MG63 (cell line): ENCODE measurements at regions not wholly inside any gene's neighbourhood (a gene's known extent, or its start where the extent isn't known, plus 50 kb on each side); places are given as distances from the start of the nearest gene placed in this dataset.

Source experiments
- DNase-seq: peaks from one replicate; pipeline ENCODE4 v3.0.0-alpha.2; 2020
- H3K27me3 ChIP-seq: fragments of 250-450 bp; sonication (Bioruptor Pico); 2 replicates; pipeline ENCODE4 v1.5.1; 2020; ENCODE audit warnings: mild to moderate bottlenecking, moderate library complexity
- H3K36me3 ChIP-seq: fragments of 250-450 bp; sonication (Bioruptor Pico); 2 replicates; pipeline ENCODE4 v1.5.1; 2020; ENCODE audit warnings: mild to moderate bottlenecking, moderate library complexity
- H3K4me3 ChIP-seq: fragments of 250-450 bp; sonication (Bioruptor Pico); 2 replicates; pipeline ENCODE4 v1.5.1; 2020; ENCODE audit warnings: mild to moderate bottlenecking, moderate library complexity
- H3K9me3 ChIP-seq: fragments of 250-450 bp; sonication (Bioruptor Pico); 2 replicates; pipeline ENCODE4 v1.5.1; 2020; ENCODE audit warnings: mild to moderate bottlenecking, moderate library complexity

DNA sequence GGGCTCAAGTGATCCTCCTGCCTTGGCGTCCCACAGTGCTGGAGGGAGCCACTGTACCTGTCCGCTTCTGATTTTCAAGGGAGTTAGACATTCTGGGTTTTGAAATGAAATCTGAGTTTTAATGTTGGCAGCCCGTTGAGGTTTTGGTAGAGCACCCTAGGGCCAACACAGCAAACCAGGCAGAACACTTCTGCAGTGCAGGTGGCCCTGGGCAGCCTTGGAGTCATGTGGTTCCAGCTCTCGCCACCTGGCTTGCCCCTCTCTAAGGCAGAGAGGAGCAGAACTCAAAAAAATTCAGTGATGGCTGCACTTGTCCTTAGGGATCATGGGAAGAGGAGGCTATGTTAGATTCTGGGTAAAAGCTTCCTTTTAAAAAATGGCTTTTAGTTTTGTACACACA, 74.9 kb downstream of the CLDN34 start:
- no peaks in the 10 kb centered on the region for H3K27me3 ChIP-seq
- H3K4me3 ChIP-seq = no peak overlapping the region
- no peaks in the 10 kb centered on the region for H3K9me3 ChIP-seq
- no peak for DNase-seq
- no peaks in the 10 kb centered on the region for H3K36me3 ChIP-seq

DNA sequence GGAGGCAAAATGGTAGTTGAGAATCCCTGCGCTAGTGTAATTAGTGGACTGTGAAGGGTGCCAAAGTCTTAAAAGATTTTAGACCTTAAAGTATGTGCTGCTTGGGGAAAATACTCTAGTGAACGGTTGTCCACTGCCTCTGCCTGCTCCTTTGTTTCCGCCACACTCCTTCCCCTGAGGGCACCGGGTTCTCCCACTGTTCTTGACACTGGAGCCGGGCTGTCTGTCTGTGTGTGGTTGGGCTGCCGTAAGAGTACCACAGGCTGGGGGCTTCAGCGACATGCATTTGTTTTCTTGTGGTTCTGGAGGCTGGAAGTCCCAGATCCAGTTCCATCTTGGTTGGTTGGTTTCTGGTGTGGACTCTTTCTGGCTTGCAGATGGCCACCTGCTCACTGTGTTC, 76.2 kb downstream of the CLDN34 start:
- no peak overlapping the region for H3K4me3 ChIP-seq
- no peaks in the 10 kb centered on the region for H3K36me3 ChIP-seq
- no peaks in the 10 kb centered on the region for H3K9me3 ChIP-seq
- no peaks in the 10 kb centered on the region for H3K27me3 ChIP-seq
- DNase-seq = no peak

DNA sequence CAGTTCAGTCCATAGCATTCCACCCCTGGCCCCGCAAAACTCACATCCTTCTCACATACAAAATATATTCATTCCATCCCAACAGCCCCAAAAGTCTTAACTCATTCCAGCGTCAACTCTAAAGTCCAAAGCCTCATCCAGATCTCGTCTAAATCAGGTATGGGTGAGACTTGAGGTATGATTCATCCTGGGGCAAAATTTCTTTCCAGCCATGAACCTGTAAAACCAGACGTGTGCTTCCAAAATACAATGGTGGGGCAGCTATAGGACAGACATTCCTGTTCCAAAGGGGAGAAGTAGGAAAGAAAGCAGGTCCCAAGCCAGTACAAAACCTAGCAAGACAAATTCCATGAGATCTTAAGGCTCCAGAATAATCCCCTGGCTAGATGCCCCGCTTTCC, 76.9 kb downstream of the CLDN34 start:
- no peak for DNase-seq
- H3K9me3 ChIP-seq = no peaks in the 10 kb centered on the region
- H3K36me3 ChIP-seq = no peaks in the 10 kb centered on the region
- no peak overlapping the region for H3K4me3 ChIP-seq
- no peaks in the 10 kb centered on the region for H3K27me3 ChIP-seq

DNA sequence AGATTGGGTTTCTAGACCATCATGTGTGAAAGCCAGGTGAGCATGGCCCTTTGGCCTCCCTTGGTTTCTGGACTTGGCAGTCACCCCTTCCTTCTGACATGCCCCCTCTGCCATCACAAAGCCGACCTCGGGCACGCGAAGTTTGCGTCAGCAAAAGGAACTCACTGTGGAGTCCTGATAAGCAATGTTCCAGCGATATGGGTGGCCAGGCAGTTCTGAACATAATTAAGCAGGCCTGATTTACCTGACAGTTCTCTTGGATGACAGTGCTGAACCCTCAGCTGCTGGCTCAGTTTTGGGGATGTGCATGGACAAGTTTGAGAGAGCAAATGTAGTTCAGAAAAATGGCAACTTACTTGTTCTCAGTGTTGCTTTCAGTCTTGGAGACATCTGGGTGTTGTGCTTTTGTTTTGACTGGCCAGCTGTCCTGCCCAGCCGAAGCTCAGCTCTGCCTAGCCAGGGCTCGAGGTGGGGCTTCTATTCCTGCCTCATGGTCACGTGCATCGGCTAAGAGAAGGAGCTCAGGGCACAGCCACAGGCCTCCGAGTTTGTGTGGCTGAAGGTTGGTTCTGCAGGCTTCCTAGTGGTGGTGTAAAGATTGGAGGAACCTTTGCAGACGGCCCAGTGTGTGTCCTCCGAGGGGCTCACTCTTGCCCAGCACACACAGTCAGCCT, 78.3 kb downstream of the CLDN34 start:
- Histone ChIP-seq H3K27me3 (no peaks in the 10 kb centered on the region), H3K4me3 (no peak overlapping the region), H3K9me3 (no peaks in the 10 kb centered on the region), H3K36me3 (no peaks in the 10 kb centered on the region)
- DNase-seq = no peak

DNA sequence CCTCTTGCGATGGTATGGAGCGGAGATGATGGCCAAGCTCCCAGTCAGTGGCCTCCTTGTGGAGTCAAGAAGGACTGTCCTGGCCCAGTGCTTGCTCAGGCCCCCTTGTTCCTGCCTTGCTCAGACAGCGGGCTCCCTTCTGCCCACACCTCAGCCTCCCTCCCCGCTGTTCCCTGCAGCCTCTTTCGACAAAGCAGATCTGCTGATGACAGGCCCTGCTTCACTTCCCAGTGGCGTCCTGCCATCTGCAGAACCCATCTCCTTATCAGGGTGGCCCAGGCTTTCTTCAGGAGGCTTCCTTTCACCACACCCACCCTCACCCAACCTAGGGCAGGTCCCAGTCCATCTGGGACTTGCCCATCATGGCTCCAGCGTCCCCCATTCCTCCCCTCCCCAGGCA, 80.0 kb downstream of the CLDN34 start:
- Histone ChIP-seq H3K36me3 (no peaks in the 10 kb centered on the region), H3K9me3 (no peaks in the 10 kb centered on the region), H3K27me3 (no peaks in the 10 kb centered on the region), H3K4me3 (no peak overlapping the region)
- no peak for DNase-seq

DNA sequence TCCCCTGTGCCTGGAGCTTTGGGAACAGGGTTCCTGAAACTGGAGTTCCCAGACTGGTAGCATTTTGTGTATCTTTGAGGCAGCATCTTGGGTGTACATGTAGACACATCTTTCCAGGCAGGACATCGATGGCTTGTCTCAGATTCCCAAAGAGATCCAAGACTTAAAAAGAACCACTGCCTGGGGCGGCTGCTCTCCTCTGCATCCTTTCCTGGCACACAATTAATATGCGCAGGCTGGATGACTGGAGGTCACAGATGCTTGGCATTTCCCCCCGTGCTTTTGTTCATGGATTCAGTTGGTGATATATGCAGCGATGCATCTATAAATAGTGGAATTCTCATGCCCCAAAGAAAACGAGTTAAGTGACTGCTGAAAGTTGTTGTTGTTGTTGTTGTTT, 80.5 kb downstream of the CLDN34 start:
- Histone ChIP-seq H3K9me3 (no peaks in the 10 kb centered on the region), H3K36me3 (no peaks in the 10 kb centered on the region), H3K27me3 (no peaks in the 10 kb centered on the region), H3K4me3 (no peak overlapping the region)
- no peak for DNase-seq

DNA sequence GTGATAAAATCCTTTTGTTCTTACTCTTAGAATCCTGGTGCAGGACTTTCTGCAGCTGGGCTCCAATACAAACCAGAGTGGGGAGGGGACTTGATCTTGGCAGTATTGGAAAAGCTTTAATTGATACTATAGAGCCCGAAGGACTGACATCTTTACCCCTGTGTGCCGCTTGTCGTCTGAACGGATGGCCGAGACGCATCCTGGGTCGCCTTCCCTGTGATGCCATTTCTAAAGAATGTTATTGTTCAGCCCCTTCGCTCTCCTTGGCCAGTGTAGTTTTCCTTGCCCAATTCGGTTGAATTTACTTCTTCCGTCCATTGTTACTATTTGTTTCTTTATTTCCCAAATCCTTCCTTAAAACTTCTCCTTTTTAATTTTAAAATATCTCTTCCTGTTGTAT, 80.9 kb downstream of the CLDN34 start:
- no peak overlapping the region for H3K4me3 ChIP-seq
- no peaks in the 10 kb centered on the region for H3K27me3 ChIP-seq
- DNase-seq = no peak
- no peaks in the 10 kb centered on the region for H3K9me3 ChIP-seq
- H3K36me3 ChIP-seq = no peaks in the 10 kb centered on the region

DNA sequence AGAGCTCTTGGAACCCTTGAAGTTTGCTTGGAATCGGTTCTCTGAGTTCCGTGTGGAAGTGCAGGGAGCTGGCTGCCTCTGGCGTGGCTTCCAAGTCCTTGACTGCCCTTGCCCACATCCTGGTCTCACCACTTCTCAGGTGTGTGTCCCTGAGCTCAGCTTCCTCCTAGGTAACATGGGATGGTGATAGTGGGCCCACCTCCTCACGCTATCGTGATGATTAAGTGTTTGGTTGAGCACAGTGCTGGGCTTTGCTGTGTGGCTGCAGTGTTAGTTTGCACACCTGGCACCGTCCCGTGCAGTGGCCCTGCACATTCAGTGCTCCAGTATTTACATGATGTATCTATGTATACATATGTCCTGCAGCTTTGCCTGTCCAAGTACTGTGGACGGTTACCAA, 81.5 kb downstream of the CLDN34 start:
- DNase-seq = no peak
- H3K4me3 ChIP-seq = no peak overlapping the region
- H3K36me3 ChIP-seq = no peaks in the 10 kb centered on the region
- H3K9me3 ChIP-seq = no peaks in the 10 kb centered on the region
- H3K27me3 ChIP-seq = no peaks in the 10 kb centered on the region

DNA sequence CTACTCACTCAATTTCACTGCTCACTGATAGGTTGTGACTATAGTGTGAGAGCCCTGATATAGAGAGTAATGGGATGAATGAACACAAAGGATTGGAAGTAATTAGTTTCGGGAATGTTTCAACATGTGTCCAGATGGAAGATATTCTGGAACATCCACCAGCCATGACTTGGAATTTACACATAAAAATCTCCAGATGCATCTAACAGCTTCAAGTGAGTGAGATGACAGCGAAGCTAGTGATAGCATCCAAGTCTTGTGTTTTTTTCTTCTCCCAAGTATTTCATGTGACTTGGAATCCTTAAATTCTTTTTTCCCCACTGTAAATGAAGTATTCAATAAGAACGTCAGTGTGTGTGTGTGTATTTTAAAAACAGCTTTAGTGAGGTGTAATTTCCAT, 82.1 kb downstream of the CLDN34 start:
- no peak for DNase-seq
- Histone ChIP-seq H3K9me3 (no peaks in the 10 kb centered on the region), H3K4me3 (no peak overlapping the region), H3K36me3 (no peaks in the 10 kb centered on the region), H3K27me3 (no peaks in the 10 kb centered on the region)

DNA sequence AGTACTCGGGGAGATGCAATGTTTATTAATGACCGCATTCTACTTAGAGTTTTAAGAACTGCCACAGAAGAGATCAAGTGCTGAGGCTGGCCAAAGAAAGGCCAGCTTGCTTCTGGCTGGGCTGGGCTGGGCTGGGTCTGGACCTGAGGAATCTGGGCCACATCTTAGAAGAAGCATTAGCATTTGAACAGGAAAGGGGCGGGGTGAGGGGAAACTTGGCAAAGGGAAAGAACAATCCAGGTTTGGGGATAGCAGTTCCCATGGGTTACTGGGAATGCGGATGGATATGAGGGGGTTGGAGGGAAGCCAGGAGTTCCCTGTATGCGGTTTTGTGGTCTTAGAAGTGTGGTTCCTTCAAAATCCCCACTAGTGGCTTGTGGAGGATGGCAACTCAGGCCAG, 83.3 kb downstream of the CLDN34 start:
- no peak for DNase-seq
- Histone ChIP-seq H3K27me3 (no peaks in the 10 kb centered on the region), H3K9me3 (no peaks in the 10 kb centered on the region), H3K36me3 (no peaks in the 10 kb centered on the region), H3K4me3 (no peak overlapping the region)

DNA sequence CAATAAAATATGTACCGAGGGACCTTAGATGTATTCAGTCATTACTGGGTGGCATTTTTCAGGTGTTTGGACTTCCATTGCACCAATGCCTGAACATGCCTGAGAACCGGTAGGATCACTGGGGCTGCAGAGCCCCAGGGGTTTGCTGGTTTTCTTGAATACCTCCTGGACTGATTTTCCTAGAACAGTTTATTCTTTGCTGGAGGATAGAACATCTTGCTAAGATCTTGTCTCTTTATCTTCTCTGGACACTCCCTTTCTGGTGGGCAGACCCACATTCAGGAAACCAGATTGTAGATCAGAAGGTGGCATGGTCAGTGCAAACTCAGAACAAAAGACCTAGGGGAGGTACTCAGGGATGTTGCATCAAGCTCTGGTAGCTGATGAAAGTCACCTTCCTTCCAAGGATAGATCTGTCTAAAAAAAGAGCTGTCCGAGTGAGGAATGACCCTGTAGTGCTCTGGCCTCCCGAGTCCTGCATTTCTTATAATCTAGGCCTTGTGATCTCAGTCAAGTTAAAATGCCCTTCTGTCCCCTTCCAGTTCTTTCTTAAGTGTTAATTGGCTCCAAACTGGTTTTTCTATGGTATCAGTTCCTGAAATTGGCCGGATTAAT, 84.8 kb downstream of the CLDN34 start:
- Histone ChIP-seq H3K36me3 (no peaks in the 10 kb centered on the region), H3K27me3 (no peaks in the 10 kb centered on the region), H3K4me3 (no peak overlapping the region), H3K9me3 (no peaks in the 10 kb centered on the region)
- no peak for DNase-seq

DNA sequence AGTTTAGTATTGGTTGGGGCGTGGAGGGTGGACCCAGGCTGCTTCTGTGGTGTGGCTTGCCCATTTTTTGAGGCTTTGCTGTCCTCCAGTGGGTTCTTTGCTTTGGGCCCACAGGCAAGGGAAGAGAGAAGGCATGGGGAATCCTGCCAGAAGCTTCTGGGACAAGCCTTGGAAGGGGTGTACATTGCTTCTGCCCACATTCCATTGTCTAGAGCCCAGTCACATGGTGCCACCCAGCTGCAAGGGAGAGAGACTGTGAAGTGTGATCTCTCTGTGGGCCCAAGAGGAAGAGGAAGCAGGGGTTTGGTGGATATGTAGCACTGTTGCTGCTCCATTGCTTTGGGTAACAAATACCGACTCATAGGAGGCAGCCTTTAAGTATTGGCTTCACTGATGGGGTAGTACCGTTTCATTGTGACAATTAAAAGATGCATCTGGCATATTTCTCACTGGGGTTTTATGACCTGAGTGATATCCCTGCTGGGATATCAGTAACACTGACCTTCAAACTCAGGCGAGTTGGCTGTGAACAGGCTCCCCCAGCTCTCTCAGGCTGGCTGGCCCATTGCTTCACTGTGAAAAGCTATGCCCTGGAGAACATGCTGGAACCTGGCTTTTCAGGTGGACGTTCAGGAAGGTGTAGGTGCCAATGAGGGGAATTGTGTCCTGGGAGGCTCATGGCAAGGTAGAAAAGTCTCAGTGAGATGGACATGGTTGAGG, 85.9 kb downstream of the CLDN34 start:
- Histone ChIP-seq H3K27me3 (no peaks in the 10 kb centered on the region), H3K36me3 (no peaks in the 10 kb centered on the region), H3K9me3 (no peaks in the 10 kb centered on the region), H3K4me3 (no peak overlapping the region)
- DNase-seq = peak; percentile 7

DNA sequence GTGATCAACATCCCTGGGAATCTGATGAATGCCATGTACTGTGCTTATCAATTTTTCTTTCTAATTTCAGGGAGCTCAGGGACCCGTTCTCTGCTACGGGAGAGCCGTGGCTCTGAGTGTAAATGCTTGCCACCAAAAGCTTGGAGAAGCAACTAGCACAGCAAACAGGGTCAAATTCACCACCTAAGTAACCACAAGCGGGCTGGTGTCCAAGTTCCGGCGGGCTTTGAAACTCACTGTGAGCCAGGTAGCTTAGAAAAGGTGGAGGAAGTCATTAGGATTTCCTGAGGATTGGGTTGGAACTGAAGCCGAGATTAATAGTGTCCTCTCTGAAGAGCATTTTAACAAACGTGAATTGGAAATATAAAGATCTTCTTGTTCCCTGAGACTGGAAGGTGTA, 87.2 kb downstream of the CLDN34 start:
- H3K36me3 ChIP-seq = no peaks in the 10 kb centered on the region
- H3K9me3 ChIP-seq = no peaks in the 10 kb centered on the region
- no peak overlapping the region for H3K4me3 ChIP-seq
- no peak for DNase-seq
- H3K27me3 ChIP-seq = no peaks in the 10 kb centered on the region

DNA sequence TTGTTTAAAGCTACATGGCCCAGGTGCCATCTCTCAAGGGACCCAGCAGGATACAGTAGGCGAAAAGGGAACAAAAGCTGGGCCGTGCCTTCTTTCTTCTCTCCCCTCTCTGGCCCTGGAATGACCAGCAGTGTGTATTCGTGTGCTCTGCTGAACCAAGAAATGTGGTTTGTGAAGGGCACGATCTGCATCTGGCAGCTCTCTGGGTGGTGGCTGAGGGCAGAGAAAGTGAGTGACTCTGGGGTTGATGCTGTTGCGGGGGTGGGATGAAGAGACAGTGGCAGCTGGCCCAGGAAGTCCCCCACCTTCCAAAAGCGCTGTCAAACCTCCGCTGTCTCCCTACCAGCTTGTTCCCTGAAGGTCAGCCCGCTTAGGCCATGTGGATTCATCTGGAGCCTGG, 88.3 kb downstream of the CLDN34 start:
- Histone ChIP-seq H3K4me3 (no peak overlapping the region), H3K9me3 (no peaks in the 10 kb centered on the region), H3K36me3 (no peaks in the 10 kb centered on the region), H3K27me3 (no peaks in the 10 kb centered on the region)
- no peak for DNase-seq

DNA sequence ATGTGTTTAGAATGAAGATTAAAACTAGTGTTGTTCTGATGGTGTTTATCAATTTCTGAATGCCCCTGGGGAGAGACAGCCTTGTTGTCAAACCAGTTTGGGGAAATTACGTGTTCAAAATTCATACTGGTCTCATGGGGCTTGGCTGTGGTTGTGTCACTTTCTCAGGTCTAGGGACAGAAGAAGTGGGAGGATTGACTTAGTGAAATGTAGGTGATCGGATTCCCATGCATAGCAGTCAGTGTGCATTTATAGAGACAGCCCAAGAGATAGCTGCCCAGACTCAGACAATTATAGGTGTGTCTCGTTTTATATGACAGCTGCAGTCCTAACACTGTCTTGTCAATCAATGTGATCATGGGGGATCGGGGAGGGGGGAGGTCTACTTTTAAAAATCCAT, 94.4 kb upstream of the CLCN4 start:
- Histone ChIP-seq H3K9me3 (no peaks in the 10 kb centered on the region), H3K4me3 (no peak overlapping the region), H3K27me3 (no peaks in the 10 kb centered on the region), H3K36me3 (no peaks in the 10 kb centered on the region)
- DNase-seq = no peak

DNA sequence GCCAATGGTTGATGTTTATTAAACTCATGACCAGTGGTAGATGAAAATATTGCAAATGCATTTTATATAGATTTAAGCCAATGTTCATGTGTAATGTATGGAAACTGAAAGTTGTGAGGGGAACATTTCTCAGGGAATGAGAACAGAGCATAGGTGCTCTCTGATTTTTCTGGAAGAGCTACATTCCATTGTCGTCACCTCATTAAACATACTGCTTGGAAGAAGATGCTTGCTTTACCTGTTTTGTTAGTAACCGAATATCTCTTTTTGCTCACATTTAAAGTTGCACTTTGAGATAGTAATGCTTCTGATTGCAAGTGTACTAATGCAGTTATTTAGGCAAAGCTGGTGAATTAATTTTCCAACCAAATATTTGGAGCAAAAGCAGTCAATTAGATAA, 93.8 kb upstream of the CLCN4 start:
- Histone ChIP-seq H3K9me3 (no peaks in the 10 kb centered on the region), H3K36me3 (no peaks in the 10 kb centered on the region), H3K4me3 (no peak overlapping the region), H3K27me3 (no peaks in the 10 kb centered on the region)
- DNase-seq = no peak

DNA sequence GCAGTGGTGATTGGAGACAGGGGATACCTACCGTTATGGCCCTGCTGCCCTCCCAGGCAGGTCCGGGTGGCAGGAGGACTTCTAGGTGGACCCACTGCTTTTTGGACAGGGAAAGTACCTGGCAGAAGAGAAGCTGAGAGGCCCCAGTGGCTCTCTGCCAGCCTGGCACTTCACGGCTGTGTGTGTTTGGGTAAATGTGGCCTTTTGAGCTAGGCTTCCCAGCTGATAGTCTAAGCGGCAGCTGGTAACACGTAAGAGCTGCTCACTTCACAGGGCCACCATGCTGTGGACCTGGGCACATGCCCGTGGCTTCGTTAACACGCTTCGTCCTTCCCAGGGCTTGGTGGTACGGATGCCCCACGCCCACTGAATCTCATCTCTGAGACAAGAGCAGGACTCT, 92.0 kb upstream of the CLCN4 start:
- Histone ChIP-seq H3K27me3 (no peaks in the 10 kb centered on the region), H3K9me3 (no peaks in the 10 kb centered on the region), H3K4me3 (no peak overlapping the region), H3K36me3 (no peaks in the 10 kb centered on the region)
- DNase-seq = no peak
